ENCODE measurements at regions not wholly inside any gene's neighbourhood (a gene's known extent, or its start where the extent isn't known, plus 50 kb on each side); places are given as distances from the start of the nearest gene placed in this dataset.
"Not testable (repeated sequence)": the region's sequence is repeated elsewhere in the genome, so short reads cannot be mapped to it uniquely, and the experiment has no call there.

GRCh38 chr3:106029954-106030626 lies 161.3 kb upstream of the CBLB start:
- no peak for DNase-seq

DNA sequence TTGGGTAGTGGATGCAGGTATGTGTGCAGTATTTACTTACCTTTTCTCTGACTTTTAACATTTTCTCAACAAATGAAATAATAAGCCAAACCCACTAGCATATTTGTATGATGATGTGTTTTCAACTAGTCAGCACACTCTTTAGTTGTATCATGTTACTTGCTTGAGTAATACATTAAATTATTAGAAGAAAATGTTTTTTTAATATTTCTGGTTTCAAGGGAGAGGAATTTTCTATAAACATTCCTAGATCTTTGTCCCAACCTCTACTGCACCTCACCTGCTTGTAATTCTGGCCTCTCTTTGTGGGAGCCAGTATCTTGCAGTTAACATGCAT lies 161.8 kb upstream of the CBLB start:
- DNase-seq: no peak

GRCh38 chr3:106032479-106032878 lies 163.7 kb upstream of the CBLB start:
- DNase-seq: no peak

DNA sequence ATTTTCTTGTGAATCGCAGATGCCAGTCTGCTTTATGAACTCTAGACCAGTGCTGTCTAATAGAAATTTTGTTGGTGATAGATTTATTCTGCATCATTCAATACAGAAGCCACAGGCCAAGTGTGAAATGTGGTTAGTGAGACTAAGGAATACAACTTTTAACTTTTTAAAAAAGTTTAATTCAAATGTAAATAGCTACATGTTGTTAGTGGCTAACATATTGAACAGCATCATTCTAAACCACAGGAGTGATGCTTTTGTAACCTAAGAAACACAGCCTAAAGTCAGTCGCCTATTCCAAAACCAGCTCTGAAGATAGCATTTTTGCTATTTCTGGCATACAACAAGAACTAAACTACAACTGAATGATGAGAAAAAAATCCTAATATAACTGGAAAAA lies 164.8 kb upstream of the CBLB start:
- DNase-seq: no peak

GRCh38 chr3:106034313-106034712 lies 165.5 kb upstream of the CBLB start:
- DNase-seq: no peak

DNA sequence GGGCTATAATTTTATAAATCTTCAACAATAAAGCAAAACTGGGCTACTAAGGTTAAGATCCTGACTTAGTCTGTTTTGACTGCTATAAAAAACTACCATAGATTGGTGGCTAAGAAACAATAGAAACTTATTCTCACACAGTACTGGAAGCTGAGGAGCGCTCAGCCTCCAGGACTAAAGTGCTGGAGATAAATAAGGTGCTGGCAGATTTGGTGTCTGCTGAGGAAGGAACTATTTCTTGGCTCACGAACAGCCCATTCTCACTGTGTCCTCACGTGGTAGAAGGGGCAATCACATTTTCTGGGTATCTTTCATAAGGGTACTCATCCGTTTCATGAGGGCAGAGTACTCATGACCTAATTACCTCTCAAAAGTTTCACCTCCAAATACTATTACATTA lies 166.8 kb upstream of the CBLB start:
- no peak for DNase-seq

DNA sequence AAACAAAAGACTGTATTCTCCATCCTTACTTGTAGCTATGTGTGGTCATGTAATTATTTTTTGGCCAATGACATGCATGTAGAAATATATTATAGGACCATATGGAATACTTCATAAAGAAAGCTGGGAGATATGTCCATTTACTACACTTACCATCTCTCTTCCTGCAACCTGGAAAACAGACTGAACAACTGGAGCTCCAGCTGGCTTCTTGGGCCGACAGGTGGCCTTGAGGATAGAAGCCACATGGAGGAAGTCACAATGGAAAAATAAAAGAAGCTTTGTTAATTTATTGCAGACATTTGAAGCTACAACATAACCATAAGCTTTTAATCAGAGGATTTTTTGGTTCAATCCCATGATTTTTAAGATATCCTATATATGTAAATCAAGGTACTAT lies 167.9 kb upstream of the CBLB start:
- DNase-seq: no peak

GRCh38 chr3:106047221-106047620 lies 178.4 kb upstream of the CBLB start:
- no peak for DNase-seq

DNA sequence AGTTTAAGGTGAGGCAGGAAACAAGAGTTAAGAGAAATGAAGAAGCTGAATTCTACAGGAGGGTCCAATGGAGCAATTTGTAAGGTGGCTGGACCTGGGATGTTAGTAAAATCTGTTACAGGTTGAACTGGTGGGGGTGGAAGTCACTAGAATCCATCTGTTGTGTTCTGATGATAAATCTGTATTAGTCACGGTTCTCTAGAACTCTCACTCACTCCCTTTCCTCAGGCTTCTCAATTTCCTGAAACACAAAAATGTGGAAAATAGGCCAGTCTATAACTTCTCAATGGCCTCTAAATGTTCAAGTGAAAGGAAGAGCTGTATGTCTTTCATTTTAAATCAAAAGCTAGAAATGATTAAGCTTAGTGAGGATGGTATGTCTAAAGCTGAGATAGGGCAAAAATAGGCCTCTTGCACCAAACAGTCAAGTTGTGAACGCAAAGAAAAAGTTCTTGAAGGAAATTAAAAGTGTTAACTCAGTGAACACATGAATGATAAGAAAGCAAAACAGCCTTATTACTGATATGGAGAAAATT lies 180.2 kb upstream of the CBLB start:
- DNase-seq: no peak

GRCh38 chr3:106049821-106050220 lies 181.0 kb upstream of the CBLB start:
- DNase-seq: no peak

DNA sequence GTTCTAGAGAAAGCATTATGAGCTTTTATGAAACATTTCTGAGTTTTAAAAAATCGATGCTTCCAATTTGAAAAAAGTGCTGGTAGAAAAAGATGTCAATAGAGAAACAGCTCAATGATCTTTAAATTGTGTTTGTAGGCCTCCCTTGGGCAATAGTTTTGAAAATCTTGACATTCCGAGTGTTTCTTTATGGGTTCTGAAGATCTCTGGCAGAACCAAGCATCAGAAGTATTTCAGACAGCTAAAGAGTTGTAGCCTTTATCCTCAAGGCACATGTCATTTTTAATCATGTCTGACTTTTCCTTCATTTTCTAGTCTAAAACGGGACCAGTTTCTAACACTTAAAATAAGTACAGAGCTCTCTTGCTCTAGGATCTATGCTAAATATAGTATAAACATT lies 188.1 kb upstream of the CBLB start:
- DNase-seq: no peak

DNA sequence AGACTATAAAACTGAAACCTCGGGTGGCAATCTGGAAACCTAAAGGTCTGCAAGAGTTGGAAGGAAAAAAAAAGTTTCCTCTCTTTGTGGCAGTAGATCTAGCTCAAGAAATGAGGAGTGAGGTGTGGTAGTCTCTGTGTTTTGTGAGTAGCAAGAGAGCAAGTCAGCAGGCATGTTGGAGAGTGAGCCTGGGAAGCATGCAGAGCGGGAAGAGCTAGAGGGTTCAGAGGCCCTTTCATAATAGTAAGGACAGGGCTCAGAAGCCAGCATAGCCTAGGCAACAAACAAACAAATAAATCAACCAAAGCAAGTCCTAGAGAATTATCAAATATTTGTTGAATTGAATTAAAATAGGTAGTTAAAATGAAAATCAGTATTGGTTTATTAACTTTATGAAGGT lies 189.7 kb upstream of the CBLB start:
- no peak for DNase-seq

DNA sequence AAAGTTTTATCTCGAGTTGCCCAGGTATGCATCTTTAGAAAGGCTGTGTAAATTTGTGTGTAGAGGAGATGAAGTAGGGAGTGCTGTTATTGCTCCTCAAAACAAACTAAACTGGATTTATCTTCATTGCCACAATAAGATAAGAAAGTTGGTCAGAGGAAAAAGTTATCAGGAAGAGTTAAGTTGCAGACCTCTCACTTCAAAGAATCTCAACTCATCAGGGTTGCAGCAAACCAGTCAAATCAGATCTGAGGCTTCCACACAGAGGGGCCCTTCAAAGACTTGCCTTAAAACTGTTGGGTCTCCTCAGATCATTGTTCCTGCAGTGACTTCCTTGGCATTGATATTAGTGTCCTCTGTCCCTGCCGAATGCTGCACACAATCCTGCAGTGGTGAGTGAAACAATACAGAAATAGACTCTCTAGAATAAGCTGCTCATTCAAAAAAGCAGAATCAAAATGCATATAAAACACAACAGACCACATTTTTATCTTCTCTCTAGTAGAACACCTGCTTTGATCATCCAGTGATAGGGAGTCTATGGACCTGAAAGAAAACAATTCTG lies 191.2 kb upstream of the CBLB start:
- DNase-seq: no peak

- no peak for DNase-seq
These were observed 195.1 kb upstream of the CBLB start for GRCh38 chr3:106063909-106064308.

GRCh38 chr3:106065831-106066230 lies 197.0 kb upstream of the CBLB start:
- no peak for DNase-seq

DNA sequence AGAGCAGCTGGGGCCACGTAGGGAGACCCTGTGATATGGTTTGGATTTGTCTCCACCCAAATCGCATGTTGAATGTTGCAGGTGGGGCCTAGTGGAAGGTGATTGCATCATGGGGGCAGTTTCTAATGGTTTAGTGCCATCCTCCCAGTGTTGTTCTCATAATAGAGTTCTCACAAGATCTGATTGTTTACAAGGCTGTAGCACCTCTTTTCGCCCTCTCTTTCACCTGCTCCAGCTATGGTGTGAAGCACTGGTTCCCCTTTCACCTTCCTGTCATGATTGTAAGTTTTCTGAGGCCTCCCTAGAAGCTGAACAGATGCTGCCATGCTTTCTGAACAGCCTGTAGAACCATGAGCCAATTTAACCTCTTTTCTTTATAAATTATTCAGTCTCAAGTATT lies 198.9 kb upstream of the CBLB start:
- DNase-seq: no peak

DNA sequence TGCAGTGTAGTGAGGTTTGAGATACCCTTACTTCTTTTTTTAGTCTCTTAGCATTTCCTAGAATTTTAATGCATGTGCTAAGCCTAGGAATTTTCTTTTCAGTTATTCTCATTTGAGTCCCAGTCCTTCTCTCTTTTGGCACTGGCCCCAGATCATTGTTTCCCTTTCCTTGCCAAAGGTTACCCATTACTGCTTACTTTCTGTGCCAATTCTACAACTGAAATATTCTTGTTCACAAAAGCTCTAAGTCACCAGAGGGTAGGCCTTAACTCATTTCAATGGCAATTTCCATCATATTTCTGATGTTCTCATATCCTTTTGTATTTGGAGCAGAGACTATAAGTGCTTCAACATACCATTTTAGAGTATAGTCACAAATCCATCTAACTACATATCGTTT lies 199.6 kb upstream of the CBLB start:
- DNase-seq: no peak

- no peak for DNase-seq
These were observed 200.0 kb upstream of the CBLB start for GRCh38 chr3:106068795-106069194.

DNA sequence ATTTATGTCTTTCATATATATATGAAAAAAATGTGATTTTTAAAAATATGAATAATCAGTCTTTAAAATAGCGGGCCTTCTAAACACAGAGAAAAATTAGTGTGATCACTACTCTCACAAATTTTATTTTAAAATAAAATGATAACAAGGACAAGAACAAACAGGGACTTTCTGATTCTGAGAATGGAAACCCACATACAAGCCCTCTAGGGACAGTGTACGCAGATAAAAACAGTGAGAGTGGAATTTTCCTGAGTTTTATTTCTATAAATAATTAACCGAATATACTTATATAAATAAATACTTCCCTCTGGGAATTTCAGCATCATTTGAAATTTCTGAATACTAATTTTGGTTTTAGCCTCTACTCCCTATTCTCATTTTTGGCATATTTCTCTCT lies 201.4 kb upstream of the CBLB start:
- DNase-seq: no peak

- no peak for DNase-seq
These were observed 202.5 kb upstream of the CBLB start for GRCh38 chr3:106071306-106071705.

GRCh38 chr3:106072596-106072995 lies 203.8 kb upstream of the CBLB start:
- not testable (repeated sequence) for DNase-seq

- not testable (repeated sequence) for DNase-seq
These were observed 205.0 kb upstream of the CBLB start for GRCh38 chr3:106073806-106074205.

DNA sequence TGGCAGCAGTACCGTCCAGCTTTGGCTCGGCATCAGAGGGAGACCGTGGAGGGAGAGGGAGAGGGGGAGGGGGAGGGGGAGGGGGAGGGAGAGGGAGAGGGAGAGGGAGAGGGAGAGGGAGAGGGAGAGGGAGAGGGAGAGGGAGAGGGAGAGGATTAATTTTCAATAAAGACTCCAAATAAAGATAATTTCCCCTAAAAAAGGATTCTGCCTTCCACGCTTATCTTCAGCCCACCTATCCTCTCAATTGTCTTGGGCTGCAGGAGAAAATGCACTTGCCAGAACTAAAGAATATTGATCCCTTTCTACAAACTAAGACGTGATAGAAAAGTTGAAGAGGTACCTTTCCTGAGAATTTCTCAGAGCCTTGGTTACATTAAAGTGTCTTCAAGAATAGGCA lies 206.9 kb upstream of the CBLB start:
- not testable (repeated sequence) for DNase-seq

GRCh38 chr3:106078635-106079034 lies 209.8 kb upstream of the CBLB start:
- DNase-seq: no peak

- DNase-seq: no peak
These were observed 213.8 kb upstream of the CBLB start for GRCh38 chr3:106082616-106083015.

Measured in COR-L47 (cell line).